NCI-H1105 (cell line): ENCODE measurements at regions not wholly inside any gene's neighbourhood (a gene's known extent, or its start where the extent isn't known, plus 50 kb on each side); places are given as distances from the start of the nearest gene placed in this dataset.
"Not testable (repeated sequence)": the region's sequence is repeated elsewhere in the genome, so short reads cannot be mapped to it uniquely, and the experiment has no call there.

ENCODE experiments used
- DNase-seq: peaks from one replicate; lab custom pipeline; 2025; lab: John Stamatoyannopoulos, UW

GRCh38 chr11:121901886-121902285 is 214.1 kb downstream of the BLID start:
- DNase-seq: no peak

- not testable (repeated sequence) for DNase-seq
Observed at GRCh38 chr11:121901417-121901816, 214.6 kb downstream of the BLID start.

GRCh38 chr11:121899520-121899919 is 216.5 kb downstream of the BLID start:
- peak; percentile 4 for DNase-seq

- no peak for DNase-seq
Observed at GRCh38 chr11:121898903-121899302, 217.1 kb downstream of the BLID start.

GRCh38 chr11:121895919-121896318 is 220.1 kb downstream of the BLID start:
- DNase-seq: no peak

- DNase-seq: no peak
Observed at GRCh38 chr11:121894581-121894980, 221.4 kb downstream of the BLID start.

GRCh38 chr11:121892863-121893262 is 223.2 kb downstream of the BLID start:
- DNase-seq: no peak

GRCh38 chr11:121892131-121892681 is 223.8 kb downstream of the BLID start:
- peak; percentile 4 for DNase-seq

- no peak for DNase-seq
Observed at GRCh38 chr11:121890946-121891515, 225.0 kb downstream of the BLID start.

- DNase-seq: no peak
Observed at GRCh38 chr11:121890377-121890776, 225.6 kb downstream of the BLID start.

GRCh38 chr11:121889931-121890330 is 226.1 kb downstream of the BLID start:
- no peak for DNase-seq

- no peak for DNase-seq
Observed at GRCh38 chr11:121889186-121889585, 226.8 kb downstream of the BLID start.

GRCh38 chr11:121887976-121888557 is 227.9 kb downstream of the BLID start:
- no peak for DNase-seq

GRCh38 chr11:121887569-121887968 is 228.4 kb downstream of the BLID start:
- no peak for DNase-seq

GRCh38 chr11:121886996-121887395 is 229.0 kb downstream of the BLID start:
- no peak for DNase-seq

GRCh38 chr11:121886005-121886734 is 229.8 kb downstream of the BLID start:
- DNase-seq: peak; percentile 44

GRCh38 chr11:121884626-121885025 is 231.4 kb downstream of the BLID start:
- DNase-seq: no peak

GRCh38 chr11:121881806-121882205 is 234.2 kb downstream of the BLID start:
- DNase-seq: no peak

GRCh38 chr11:121877152-121877551 is 238.9 kb downstream of the BLID start:
- no peak for DNase-seq

GRCh38 chr11:121873766-121874165 is 242.2 kb downstream of the BLID start:
- no peak for DNase-seq

- no peak for DNase-seq
Observed at GRCh38 chr11:121872356-121872755, 243.7 kb downstream of the BLID start.

- DNase-seq: no peak
Observed at GRCh38 chr11:121870206-121871045, 245.6 kb downstream of the BLID start.
